LNCaP clone FGC (cell line): ENCODE measurements at regions not wholly inside any gene's neighbourhood (a gene's known extent, or its start where the extent isn't known, plus 50 kb on each side); places are given as distances from the start of the nearest gene placed in this dataset.

Source experiments
- DNase-seq: peaks from one replicate; pipeline ENCODE4 v3.0.0-alpha.2; 2011; ENCODE audit warnings: low read depth
- H3K4me3 ChIP-seq: 2 replicates; pipeline ENCODE4 v1.5.1; 2011; ENCODE audit warnings: mild to moderate bottlenecking, low read depth, low read length, control low read depth
- TF ChIP-seq, protein P1 (sequence below): IDR thresholded peaks from 2 replicates; pipeline ENCODE4 v1.5.1; 2012; ENCODE audit warnings: mild to moderate bottlenecking; ENCODE audit not compliant: control insufficient read depth, insufficient read depth; ENCODE audit errors: extremely low read depth

DNA sequence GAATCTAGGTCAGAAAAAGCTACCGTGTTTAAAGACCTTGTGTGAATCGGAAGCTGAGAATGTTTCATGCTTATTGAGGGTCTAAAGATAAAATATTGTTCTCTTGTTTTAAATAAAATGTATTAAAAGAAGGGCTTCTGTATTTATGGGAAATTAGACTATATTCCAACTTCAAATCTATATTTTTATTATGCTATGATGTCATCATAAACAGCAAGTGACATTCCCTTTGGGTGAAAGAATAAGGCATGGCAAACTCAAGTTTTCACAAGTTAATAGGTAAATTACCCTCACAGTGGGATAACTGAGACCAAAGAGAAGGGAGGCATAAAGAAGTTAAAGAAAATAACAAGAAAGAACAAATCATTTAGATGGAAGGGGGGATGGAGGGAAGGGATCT is 333.8 kb upstream of the NR5A2 start:
- no peak overlapping the region for H3K4me3 ChIP-seq
- TF ChIP-seq, protein P1, sequence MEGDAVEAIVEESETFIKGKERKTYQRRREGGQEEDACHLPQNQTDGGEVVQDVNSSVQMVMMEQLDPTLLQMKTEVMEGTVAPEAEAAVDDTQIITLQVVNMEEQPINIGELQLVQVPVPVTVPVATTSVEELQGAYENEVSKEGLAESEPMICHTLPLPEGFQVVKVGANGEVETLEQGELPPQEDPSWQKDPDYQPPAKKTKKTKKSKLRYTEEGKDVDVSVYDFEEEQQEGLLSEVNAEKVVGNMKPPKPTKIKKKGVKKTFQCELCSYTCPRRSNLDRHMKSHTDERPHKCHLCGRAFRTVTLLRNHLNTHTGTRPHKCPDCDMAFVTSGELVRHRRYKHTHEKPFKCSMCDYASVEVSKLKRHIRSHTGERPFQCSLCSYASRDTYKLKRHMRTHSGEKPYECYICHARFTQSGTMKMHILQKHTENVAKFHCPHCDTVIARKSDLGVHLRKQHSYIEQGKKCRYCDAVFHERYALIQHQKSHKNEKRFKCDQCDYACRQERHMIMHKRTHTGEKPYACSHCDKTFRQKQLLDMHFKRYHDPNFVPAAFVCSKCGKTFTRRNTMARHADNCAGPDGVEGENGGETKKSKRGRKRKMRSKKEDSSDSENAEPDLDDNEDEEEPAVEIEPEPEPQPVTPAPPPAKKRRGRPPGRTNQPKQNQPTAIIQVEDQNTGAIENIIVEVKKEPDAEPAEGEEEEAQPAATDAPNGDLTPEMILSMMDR: no peak
- no peak for DNase-seq

DNA sequence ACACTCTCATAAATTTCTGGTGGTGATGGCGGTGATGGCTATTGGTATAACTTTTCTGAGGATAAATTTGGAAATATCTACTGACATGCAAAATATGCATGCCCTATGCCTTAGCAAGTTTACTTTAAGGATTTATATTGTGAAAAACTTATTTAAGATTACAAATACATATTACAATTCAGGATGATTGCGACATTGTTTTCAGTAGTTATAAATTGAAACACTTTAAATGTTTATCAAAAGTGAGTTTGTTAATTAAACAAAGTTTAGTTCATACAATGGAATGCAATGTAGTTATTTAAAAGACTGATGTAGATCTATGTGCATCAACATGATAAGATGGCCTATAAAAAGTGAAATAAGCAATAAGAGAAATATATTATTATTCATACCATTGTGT is 331.3 kb upstream of the NR5A2 start:
- DNase-seq: no peak
- no peak overlapping the region for H3K4me3 ChIP-seq
- TF ChIP-seq, protein P1: no peak

DNA sequence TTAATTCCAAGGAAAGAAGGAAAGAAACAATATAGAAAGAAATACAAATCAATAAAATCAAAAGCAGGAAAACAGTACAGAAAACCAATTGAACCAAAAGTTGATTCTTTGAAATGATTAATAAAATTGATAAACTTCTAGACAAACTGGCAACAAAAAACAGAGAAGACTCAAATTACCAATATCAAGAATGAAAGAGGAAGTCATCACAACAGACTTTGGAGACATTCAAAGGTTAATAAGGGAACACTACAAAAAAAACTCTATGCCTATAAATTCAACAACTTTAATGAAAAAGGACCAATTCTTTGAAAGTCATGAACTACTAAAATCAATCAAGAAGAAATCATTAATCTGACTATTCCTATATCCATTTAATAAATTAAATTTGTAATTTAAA is 329.3 kb upstream of the NR5A2 start:
- DNase-seq: no peak
- TF ChIP-seq, protein P1: no peak
- H3K4me3 ChIP-seq: no peak overlapping the region

DNA sequence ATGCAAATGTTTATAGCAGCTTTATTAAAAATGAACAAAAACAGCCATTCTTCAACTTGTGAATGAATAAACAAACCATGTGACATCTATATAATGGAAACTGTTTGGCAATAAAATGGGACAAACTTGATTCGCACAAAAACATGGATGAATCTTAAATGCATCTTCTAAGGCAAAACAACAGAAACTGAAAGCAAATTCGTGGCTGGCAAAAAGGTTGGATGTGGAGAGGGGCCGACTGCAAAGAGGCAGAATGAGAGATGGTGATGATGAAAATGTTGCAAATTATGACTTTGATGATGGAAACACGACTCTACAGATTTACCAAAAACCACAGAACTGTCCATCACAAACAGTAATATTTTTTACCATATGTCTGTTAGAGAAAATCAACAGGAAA is 327.0 kb upstream of the NR5A2 start:
- TF ChIP-seq, protein P1: no peak
- DNase-seq: no peak
- no peak overlapping the region for H3K4me3 ChIP-seq

DNA sequence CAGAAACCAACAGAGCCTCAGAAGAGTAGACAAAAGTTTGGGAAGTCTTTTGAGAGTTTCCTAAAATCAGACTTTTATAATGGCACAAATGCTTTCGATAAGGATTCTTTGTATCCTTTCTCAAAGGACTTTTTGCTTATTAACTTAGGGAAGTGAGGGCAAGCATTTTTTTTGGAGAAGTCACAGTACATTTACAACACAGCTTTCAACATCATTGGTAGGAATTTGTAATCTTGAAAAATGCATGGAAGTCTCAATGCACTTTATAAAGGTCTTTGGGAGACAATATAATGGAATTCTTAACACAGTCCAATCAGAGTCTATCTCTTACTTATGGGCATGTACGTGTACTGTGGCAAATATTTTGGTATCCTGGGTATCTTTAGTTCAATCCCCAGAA is 325.8 kb upstream of the NR5A2 start:
- DNase-seq: no peak
- TF ChIP-seq, protein P1: no peak
- no peak overlapping the region for H3K4me3 ChIP-seq

DNA sequence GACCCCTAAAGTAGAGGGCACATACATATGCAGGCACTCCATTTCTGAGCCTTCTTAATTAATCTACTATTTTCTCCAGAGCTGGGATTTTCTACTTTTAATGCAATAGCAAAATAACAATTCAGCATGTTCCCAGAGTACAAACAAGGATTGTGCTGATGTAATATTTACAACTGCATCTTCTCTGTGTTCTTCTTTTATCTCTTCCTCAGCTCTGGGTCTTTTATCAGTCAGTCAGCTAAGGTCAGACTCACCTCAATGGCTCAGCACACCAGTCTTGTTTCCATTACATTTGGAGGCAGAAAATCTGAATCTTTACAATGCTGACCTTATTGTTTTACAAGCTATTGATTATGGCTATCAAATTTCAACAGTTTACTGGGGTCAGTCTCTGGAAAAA is 323.3 kb upstream of the NR5A2 start:
- H3K4me3 ChIP-seq: no peak overlapping the region
- no peak for DNase-seq
- TF ChIP-seq, protein P1: no peak

DNA sequence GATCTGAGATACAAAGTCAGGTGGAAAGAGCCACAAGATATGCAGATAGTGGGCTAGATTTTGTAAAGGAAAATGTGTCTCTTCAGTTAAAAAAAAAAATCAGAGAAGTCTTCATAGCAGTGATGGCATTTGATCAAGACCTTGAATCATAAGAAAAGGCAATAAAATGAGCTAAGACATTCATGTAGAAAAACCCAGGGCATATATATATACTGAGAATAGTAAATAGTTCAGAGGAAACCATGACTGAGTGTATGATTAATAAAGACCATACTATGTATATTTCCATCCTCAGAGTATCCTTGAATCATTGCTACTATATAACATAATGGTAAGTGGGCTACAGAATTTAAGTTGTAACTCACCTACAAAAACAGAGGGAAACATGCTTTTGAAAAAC is 321.7 kb upstream of the NR5A2 start:
- DNase-seq: no peak
- TF ChIP-seq, protein P1: no peak
- no peak overlapping the region for H3K4me3 ChIP-seq
